Mammary epithelial cell (primary cell): ENCODE measurements at regions not wholly inside any gene's neighbourhood (a gene's known extent, or its start where the extent isn't known, plus 50 kb on each side); places are given as distances from the start of the nearest gene placed in this dataset.

Source experiments
- CTCF ChIP-seq, 2 donors: IDR thresholded peaks in 1 of 2; conservative IDR thresholded peaks in 1 of 2; 2 replicates each; pipeline ENCODE4 v1.5.1; 2011 to 2012; ENCODE audit warnings: inconsistent platforms in 2 of 2, low read length in 2 of 2, mild to moderate bottlenecking in 2 of 2, control low read depth in 1 of 2, low read depth in 1 of 2; ENCODE audit not compliant: insufficient read depth in 1 of 2; ENCODE audit errors: extremely low read depth in 1 of 2
- EZH2 ChIP-seq: IDR thresholded peaks from 2 replicates; pipeline ENCODE4 v1.6.1; 2012; ENCODE audit warnings: low read length, inconsistent platforms, borderline replicate concordance

- no peak for TF ChIP-seq CTCF (conservative IDR thresholded peaks at IDR 0.05 in 1 of 2, IDR thresholded peaks at IDR 0.05 in 1 of 2; ENCODE audit: extremely low read depth in 1 of 2, insufficient read depth in 1 of 2, low read depth in 1 of 2, low read length in 2 of 2)
- no peak for TF ChIP-seq EZH2
Observed at GRCh38 chr5:73365301-73365853, 83.2 kb downstream of the FOXD1 start.
